GM19467 (cell line): ENCODE measurements at regions not wholly inside any gene's neighbourhood (a gene's known extent, or its start where the extent isn't known, plus 50 kb on each side); places are given as distances from the start of the nearest gene placed in this dataset.

Experiments
- ATAC-seq: cut with Tn5 transposase; IDR thresholded peaks from one replicate; pipeline ENCODE4 v1.9.1; 2021; ENCODE audit warnings: mild to moderate bottlenecking, moderate library complexity; ENCODE audit not compliant: unreplicated experiment

GRCh38 chr6:134719911-134720310 lies 230.0 kb downstream of the ALDH8A1 start:
- ATAC-seq, result no peak

GRCh38 chr6:134719286-134719685 lies 230.6 kb downstream of the ALDH8A1 start:
- ATAC-seq, result no peak

- no peak for ATAC-seq
Measured at GRCh38 chr6:134714679-134715078, 235.2 kb downstream of the ALDH8A1 start.

- no peak for ATAC-seq
Measured at GRCh38 chr6:134714113-134714512, 235.8 kb downstream of the ALDH8A1 start.

- ATAC-seq, result no peak
Measured at GRCh38 chr6:134712311-134712710, 237.6 kb downstream of the ALDH8A1 start.

- no peak for ATAC-seq
Measured at GRCh38 chr6:134708079-134708478, 241.8 kb downstream of the ALDH8A1 start.

GRCh38 chr6:134707342-134708031 lies 242.4 kb downstream of the ALDH8A1 start:
- no peak for ATAC-seq

- no peak for ATAC-seq
Measured at GRCh38 chr6:134706806-134707205, 243.1 kb downstream of the ALDH8A1 start.

GRCh38 chr6:134706153-134706552 lies 243.7 kb downstream of the ALDH8A1 start:
- ATAC-seq, result no peak

GRCh38 chr6:134703206-134703605 lies 246.7 kb downstream of the ALDH8A1 start:
- no peak for ATAC-seq

- no peak for ATAC-seq
Measured at GRCh38 chr6:134702279-134702678, 247.6 kb downstream of the ALDH8A1 start.

GRCh38 chr6:134701301-134701700 lies 248.6 kb downstream of the ALDH8A1 start:
- ATAC-seq, result no peak

GRCh38 chr6:134698228-134698627 lies 251.7 kb downstream of the ALDH8A1 start:
- ATAC-seq, result no peak

GRCh38 chr6:134692008-134692407 lies 257.9 kb downstream of the ALDH8A1 start:
- ATAC-seq, result no peak

GRCh38 chr6:134691180-134691579 lies 258.7 kb downstream of the ALDH8A1 start:
- no peak for ATAC-seq

- no peak for ATAC-seq
Measured at GRCh38 chr6:134690048-134690447, 259.9 kb downstream of the ALDH8A1 start.

GRCh38 chr6:134689641-134690040 lies 260.3 kb downstream of the ALDH8A1 start:
- no peak for ATAC-seq

- ATAC-seq, result no peak
Measured at GRCh38 chr6:134689177-134689576, 260.7 kb downstream of the ALDH8A1 start.

- no peak for ATAC-seq
Measured at GRCh38 chr6:134686071-134686470, 263.8 kb downstream of the ALDH8A1 start.

GRCh38 chr6:134684423-134684795 lies 265.5 kb downstream of the ALDH8A1 start:
- no peak for ATAC-seq

- no peak for ATAC-seq
Measured at GRCh38 chr6:134683783-134684422, 266.0 kb downstream of the ALDH8A1 start.

- no peak for ATAC-seq
Measured at GRCh38 chr6:134680433-134680832, 269.5 kb downstream of the ALDH8A1 start.

GRCh38 chr6:134680021-134680420 lies 269.9 kb downstream of the ALDH8A1 start:
- no peak for ATAC-seq
